HL-60 (cell line): ENCODE measurements at regions not wholly inside any gene's neighbourhood (a gene's known extent, or its start where the extent isn't known, plus 50 kb on each side); places are given as distances from the start of the nearest gene placed in this dataset.

ENCODE experiments used
- CTCF ChIP-seq: IDR thresholded peaks from one replicate; pipeline ENCODE4 v1.5.1; 2011; ENCODE audit warnings: low read length, control low read depth, inconsistent platforms; ENCODE audit not compliant: insufficient read depth
- GABPA ChIP-seq: IDR thresholded peaks from 2 replicates; pipeline ENCODE4 v1.6.1; 2012; ENCODE audit warnings: low read depth
- REST ChIP-seq: IDR thresholded peaks from 2 replicates; pipeline ENCODE4 v1.6.1; 2012; ENCODE audit warnings: low read depth; ENCODE audit not compliant: insufficient replicate concordance

GRCh38 chr1:91601554-91602376 lies 101.1 kb downstream of the CDC7 start:
- TF ChIP-seq CTCF: no peak
- TF ChIP-seq REST: no peak
- TF ChIP-seq GABPA: no peak
